SK-N-SH treated with all-trans-retinoic acid at 6 μM for 48 hours (cell line): ENCODE measurements at regions not wholly inside any gene's neighbourhood (a gene's known extent, or its start where the extent isn't known, plus 50 kb on each side); places are given as distances from the start of the nearest gene placed in this dataset.
A peak's percentile ranks its signal among the peaks of the same experiment; 100 is the strongest.

Experiments
- ATAC-seq: fragments of 200-7000 bp; cut with Tn5 transposase; 3 replicates; pipeline ENCODE4 v1.9.1; 2020; ENCODE audit warnings: mild to moderate bottlenecking, moderate library complexity
- BACH2 ChIP-seq: fragments of 250-450 bp; sonication (Bioruptor Pico); IDR thresholded peaks from 2 replicates; pipeline ENCODE4 v1.9.0; 2021; ENCODE audit warnings: mild to moderate bottlenecking, borderline replicate concordance
- CSDC2 ChIP-seq: fragments of 250-450 bp; sonication (Bioruptor Pico); IDR thresholded peaks from 2 replicates; pipeline ENCODE4 v1.5.0; 2020; ENCODE audit warnings: mild to moderate bottlenecking, moderate library complexity
- CSRNP3 ChIP-seq: fragments of 250-450 bp; sonication (Bioruptor Pico); IDR thresholded peaks from 2 replicates; pipeline ENCODE4 v1.5.1; 2021; ENCODE audit warnings: mild to moderate bottlenecking, moderate library complexity
- ESRRG ChIP-seq: fragments of 250-450 bp; sonication (Bioruptor Pico); IDR thresholded peaks from 2 replicates; pipeline ENCODE4 v1.6.1; 2021; ENCODE audit warnings: mild to moderate bottlenecking
- GLIS3 ChIP-seq: fragments of 250-450 bp; sonication (Bioruptor Pico); IDR thresholded peaks from 2 replicates; pipeline ENCODE4 v1.5.0; 2020; ENCODE audit warnings: mild to moderate bottlenecking, moderate library complexity
- ISL1 ChIP-seq: fragments of 250-450 bp; sonication (Bioruptor Pico); IDR thresholded peaks from 2 replicates; pipeline ENCODE4 v2.1.2; 2022; ENCODE audit warnings: mild to moderate bottlenecking, moderate library complexity
- POU6F1 ChIP-seq: fragments of 250-450 bp; sonication (Bioruptor Pico); IDR thresholded peaks from 2 replicates; pipeline ENCODE4 v1.8.0; 2021; ENCODE audit warnings: low read depth, mild to moderate bottlenecking, moderate library complexity, borderline replicate concordance
- RARB ChIP-seq: fragments of 250-450 bp; sonication (Bioruptor Pico); IDR thresholded peaks from 2 replicates; pipeline ENCODE4 v1.8.0; 2021; ENCODE audit warnings: mild to moderate bottlenecking, moderate library complexity
- SNAI2 ChIP-seq: fragments of 250-450 bp; sonication (Bioruptor Pico); IDR thresholded peaks from 2 replicates; pipeline ENCODE4 v1.5.0; 2020; ENCODE audit warnings: mild to moderate bottlenecking, moderate library complexity
- TCF4 ChIP-seq: fragments of 250-450 bp; sonication (Bioruptor Pico); IDR thresholded peaks from 2 replicates; pipeline ENCODE4 v1.8.0; 2021; ENCODE audit warnings: mild to moderate bottlenecking, moderate library complexity, borderline replicate concordance
- TOX ChIP-seq: fragments of 250-450 bp; sonication (Bioruptor Pico); IDR thresholded peaks from 2 replicates; pipeline ENCODE4 v1.8.0; 2021; ENCODE audit warnings: mild to moderate bottlenecking, moderate library complexity, borderline replicate concordance
- TSHZ2 ChIP-seq: fragments of 250-450 bp; sonication (Bioruptor Pico); IDR thresholded peaks from 2 replicates; pipeline ENCODE4 v1.5.0; 2020; ENCODE audit warnings: mild to moderate bottlenecking, moderate library complexity
- ZFP3 ChIP-seq: fragments of 250-450 bp; sonication (Bioruptor Pico); IDR thresholded peaks from 2 replicates; pipeline ENCODE4 v1.5.0; 2020; ENCODE audit warnings: mild to moderate bottlenecking, moderate library complexity
- ZFP30 ChIP-seq: fragments of 450-650 bp; formaldehyde crosslinking; IDR thresholded peaks from 2 replicates; pipeline ENCODE4 v1.5.0; 2022; ENCODE audit warnings: mild to moderate bottlenecking, moderate library complexity
- ZNF565 ChIP-seq: fragments of 450-650 bp; formaldehyde crosslinking; conservative IDR thresholded peaks from 2 replicates; pipeline ENCODE4 v1.5.0; 2020; ENCODE audit warnings: low read depth, mild to moderate bottlenecking, moderate library complexity
- ZNF70 ChIP-seq: fragments of 450-650 bp; formaldehyde crosslinking; IDR thresholded peaks from 2 replicates; pipeline ENCODE4 v1.5.0; 2020; ENCODE audit warnings: mild to moderate bottlenecking, moderate library complexity
- ZNF8 ChIP-seq: fragments of 450-650 bp; formaldehyde crosslinking; IDR thresholded peaks from 2 replicates; pipeline ENCODE4 v1.5.0; 2020; ENCODE audit warnings: mild to moderate bottlenecking, moderate library complexity
- TF ChIP-seq, protein P1 (sequence below): fragments of 250-450 bp; sonication (Bioruptor Pico); IDR thresholded peaks from 2 replicates; pipeline ENCODE4 v1.5.1; 2020; ENCODE audit warnings: low read depth, mild to moderate bottlenecking, moderate library complexity
- TF ChIP-seq, protein P2 (sequence below): fragments of 250-450 bp; sonication (Bioruptor Pico); IDR thresholded peaks from 2 replicates; pipeline ENCODE4 v1.8.0; 2020; ENCODE audit warnings: mild to moderate bottlenecking, moderate library complexity, borderline replicate concordance

- peak; percentile 48 for ATAC-seq
These were observed 430.3 kb downstream of the SPRY1 start for GRCh38 chr4:123826896-123827295.

DNA sequence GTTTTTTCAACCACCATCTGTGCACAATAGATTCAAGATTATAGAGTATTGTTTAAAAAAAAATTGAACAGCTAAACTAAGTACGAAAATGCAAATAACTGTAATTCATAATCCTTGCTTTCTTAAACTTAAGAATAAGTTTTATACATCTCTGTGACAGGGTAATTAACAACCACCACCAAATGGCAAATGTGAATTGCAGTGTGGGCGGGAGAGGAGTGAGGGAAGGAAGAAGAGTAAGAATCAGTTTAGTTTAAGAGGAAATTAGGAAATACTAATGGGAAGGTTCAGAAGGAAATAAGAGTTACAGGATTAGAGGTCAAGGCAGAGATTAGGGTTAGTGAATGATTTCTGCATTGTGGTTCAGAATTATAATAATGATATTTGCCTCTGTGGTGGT lies 430.9 kb downstream of the SPRY1 start:
- TF ChIP-seq TOX (CRISPR knock-in tag): no peak
- TF ChIP-seq POU6F1 (CRISPR knock-in tag): no peak
- TF ChIP-seq RARB (CRISPR knock-in tag): no peak
- no peak for TF ChIP-seq TCF4
- no peak for TF ChIP-seq ZFP30 (CRISPR knock-in tag)
- TF ChIP-seq, protein P1, sequence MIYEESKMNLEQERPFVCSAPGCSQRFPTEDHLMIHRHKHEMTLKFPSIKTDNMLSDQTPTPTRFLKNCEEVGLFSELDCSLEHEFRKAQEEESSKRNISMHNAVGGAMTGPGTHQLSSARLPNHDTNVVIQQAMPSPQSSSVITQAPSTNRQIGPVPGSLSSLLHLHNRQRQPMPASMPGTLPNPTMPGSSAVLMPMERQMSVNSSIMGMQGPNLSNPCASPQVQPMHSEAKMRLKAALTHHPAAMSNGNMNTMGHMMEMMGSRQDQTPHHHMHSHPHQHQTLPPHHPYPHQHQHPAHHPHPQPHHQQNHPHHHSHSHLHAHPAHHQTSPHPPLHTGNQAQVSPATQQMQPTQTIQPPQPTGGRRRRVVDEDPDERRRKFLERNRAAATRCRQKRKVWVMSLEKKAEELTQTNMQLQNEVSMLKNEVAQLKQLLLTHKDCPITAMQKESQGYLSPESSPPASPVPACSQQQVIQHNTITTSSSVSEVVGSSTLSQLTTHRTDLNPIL (CRISPR knock-in tag): no peak
- no peak for TF ChIP-seq ZNF70 (CRISPR knock-in tag)
- no peak for TF ChIP-seq BACH2
- ATAC-seq: no peak

More at GRCh38 chr4:123826896-123827295, 430.3 kb downstream of the SPRY1 start:
- TF ChIP-seq SNAI2 (CRISPR knock-in tag): peak; percentile 64; the same call in 1 of the 2 replicates
- TF ChIP-seq, protein P1 (CRISPR knock-in tag): peak; percentile 82
- TF ChIP-seq POU6F1 (CRISPR knock-in tag): no peak
- TF ChIP-seq ZFP3 (CRISPR knock-in tag): peak; percentile 73
- TF ChIP-seq ISL1: peak; percentile 63

DNA sequence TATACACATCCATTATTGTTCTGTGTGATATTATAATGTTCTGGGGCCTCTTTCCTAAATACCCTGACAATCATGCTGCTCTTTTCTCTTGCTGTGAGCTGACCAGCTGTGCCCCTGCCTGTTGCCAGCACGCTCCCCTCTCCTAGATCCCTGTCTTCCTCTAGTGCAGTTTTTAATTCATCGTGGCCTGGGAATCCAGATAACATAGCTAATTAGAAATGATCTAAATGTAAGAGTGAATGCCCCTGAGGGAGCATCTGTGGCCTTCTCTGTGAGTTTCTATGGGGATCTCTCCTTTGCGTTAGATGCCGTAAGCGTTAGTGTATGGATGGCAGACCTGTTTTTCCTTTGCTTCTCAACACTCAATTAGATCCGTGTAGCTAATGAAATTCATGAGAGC lies 434.3 kb downstream of the SPRY1 start:
- no peak for ATAC-seq
- TF ChIP-seq TOX (CRISPR knock-in tag): no peak
- TF ChIP-seq ZFP3 (CRISPR knock-in tag): 0 out of 2 replicates have a peak, but pooled peaks have one; percentile 69
- no peak for TF ChIP-seq BACH2
- TF ChIP-seq ESRRG: no peak
- TF ChIP-seq CSRNP3 (CRISPR knock-in tag): peak; percentile 79; the same call in 1 of the 2 replicates
- peak; percentile 87 for TF ChIP-seq TCF4
- 0 out of 2 replicates have a peak, but pooled peaks have one; percentile 20 for TF ChIP-seq GLIS3 (CRISPR knock-in tag)
- 0 out of 2 replicates have a peak, but pooled peaks have one; percentile 70 for TF ChIP-seq ZNF565 (CRISPR knock-in tag)
- peak; percentile 32; the same call in 1 of the 2 replicates for TF ChIP-seq ISL1
- TF ChIP-seq, protein P2, sequence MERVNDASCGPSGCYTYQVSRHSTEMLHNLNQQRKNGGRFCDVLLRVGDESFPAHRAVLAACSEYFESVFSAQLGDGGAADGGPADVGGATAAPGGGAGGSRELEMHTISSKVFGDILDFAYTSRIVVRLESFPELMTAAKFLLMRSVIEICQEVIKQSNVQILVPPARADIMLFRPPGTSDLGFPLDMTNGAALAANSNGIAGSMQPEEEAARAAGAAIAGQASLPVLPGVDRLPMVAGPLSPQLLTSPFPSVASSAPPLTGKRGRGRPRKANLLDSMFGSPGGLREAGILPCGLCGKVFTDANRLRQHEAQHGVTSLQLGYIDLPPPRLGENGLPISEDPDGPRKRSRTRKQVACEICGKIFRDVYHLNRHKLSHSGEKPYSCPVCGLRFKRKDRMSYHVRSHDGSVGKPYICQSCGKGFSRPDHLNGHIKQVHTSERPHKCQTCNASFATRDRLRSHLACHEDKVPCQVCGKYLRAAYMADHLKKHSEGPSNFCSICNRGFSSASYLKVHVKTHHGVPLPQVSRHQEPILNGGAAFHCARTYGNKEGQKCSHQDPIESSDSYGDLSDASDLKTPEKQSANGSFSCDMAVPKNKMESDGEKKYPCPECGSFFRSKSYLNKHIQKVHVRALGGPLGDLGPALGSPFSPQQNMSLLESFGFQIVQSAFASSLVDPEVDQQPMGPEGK (CRISPR knock-in tag): no peak
- TF ChIP-seq CSDC2 (CRISPR knock-in tag): peak; percentile 28; the same call in 1 of the 2 replicates
- peak; percentile 57; the same call in 1 of the 2 replicates for TF ChIP-seq ZNF8 (CRISPR knock-in tag)
- TF ChIP-seq ZNF70 (CRISPR knock-in tag): 0 out of 2 replicates have a peak, but pooled peaks have one; percentile 42
- peak; percentile 77 for TF ChIP-seq SNAI2 (CRISPR knock-in tag)
- TF ChIP-seq TSHZ2 (CRISPR knock-in tag): peak; percentile 89
